ENCODE measurements at regions not wholly inside any gene's neighbourhood (a gene's known extent, or its start where the extent isn't known, plus 50 kb on each side); places are given as distances from the start of the nearest gene placed in this dataset.

- TF ChIP-seq ISL1 (CRISPR knock-in tag; IDR thresholded peaks at IDR 0.05) (no peak), ZNF565 (CRISPR knock-in tag; conservative IDR thresholded peaks at IDR 0.05; ENCODE audit: low read depth) (no peak), PPARA (CRISPR knock-in tag; IDR thresholded peaks at IDR 0.05; ENCODE audit: borderline replicate concordance) (no peak), POU6F1 (CRISPR knock-in tag; IDR thresholded peaks at IDR 0.05; ENCODE audit: borderline replicate concordance, low read depth) (no peak), ZC3H10 (CRISPR knock-in tag; IDR thresholded peaks at IDR 0.05) (no peak), GLIS3 (CRISPR knock-in tag; IDR thresholded peaks at IDR 0.05) (no peak)
- TF ChIP-seq, protein P1, sequence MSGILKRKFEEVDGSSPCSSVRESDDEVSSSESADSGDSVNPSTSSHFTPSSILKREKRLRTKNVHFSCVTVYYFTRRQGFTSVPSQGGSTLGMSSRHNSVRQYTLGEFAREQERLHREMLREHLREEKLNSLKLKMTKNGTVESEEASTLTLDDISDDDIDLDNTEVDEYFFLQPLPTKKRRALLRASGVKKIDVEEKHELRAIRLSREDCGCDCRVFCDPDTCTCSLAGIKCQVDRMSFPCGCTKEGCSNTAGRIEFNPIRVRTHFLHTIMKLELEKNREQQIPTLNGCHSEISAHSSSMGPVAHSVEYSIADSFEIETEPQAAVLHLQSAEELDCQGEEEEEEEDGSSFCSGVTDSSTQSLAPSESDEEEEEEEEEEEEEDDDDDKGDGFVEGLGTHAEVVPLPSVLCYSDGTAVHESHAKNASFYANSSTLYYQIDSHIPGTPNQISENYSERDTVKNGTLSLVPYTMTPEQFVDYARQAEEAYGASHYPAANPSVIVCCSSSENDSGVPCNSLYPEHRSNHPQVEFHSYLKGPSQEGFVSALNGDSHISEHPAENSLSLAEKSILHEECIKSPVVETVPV (CRISPR knock-in tag; IDR thresholded peaks at IDR 0.05), result no peak
- no peak for ATAC-seq
Observed at GRCh38 chr18:29436459-29436858, 1259.5 kb upstream of the CDH2 start.

- no peak; the same call in 2 of the 3 replicates for ATAC-seq
- TF ChIP-seq SNAI2 (CRISPR knock-in tag; IDR thresholded peaks at IDR 0.05) (no peak), BACH2 (CRISPR knock-in tag; IDR thresholded peaks at IDR 0.05; ENCODE audit: borderline replicate concordance) (no peak), TOX (CRISPR knock-in tag; IDR thresholded peaks at IDR 0.05; ENCODE audit: borderline replicate concordance) (no peak), ZNF70 (CRISPR knock-in tag; IDR thresholded peaks at IDR 0.05) (no peak), RARB (CRISPR knock-in tag; IDR thresholded peaks at IDR 0.05) (no peak), ISL1 (CRISPR knock-in tag; IDR thresholded peaks at IDR 0.05) (peak; percentile 69), OSR1 (CRISPR knock-in tag; IDR thresholded peaks at IDR 0.05) (no peak), ZC3H10 (CRISPR knock-in tag; IDR thresholded peaks at IDR 0.05) (no peak)
Observed at GRCh38 chr18:29434650-29435049, 1257.7 kb upstream of the CDH2 start.

- no peak for TF ChIP-seq PATZ1 (CRISPR knock-in tag; IDR thresholded peaks at IDR 0.05; ENCODE audit: borderline replicate concordance)
- TF ChIP-seq CREB5 (CRISPR knock-in tag; IDR thresholded peaks at IDR 0.05; ENCODE audit: low read depth), result no peak
- no peak for TF ChIP-seq CSDC2 (CRISPR knock-in tag; IDR thresholded peaks at IDR 0.05)
- TF ChIP-seq TOX (CRISPR knock-in tag; IDR thresholded peaks at IDR 0.05; ENCODE audit: borderline replicate concordance), result no peak
- TF ChIP-seq ZNF565 (CRISPR knock-in tag; conservative IDR thresholded peaks at IDR 0.05; ENCODE audit: low read depth), result no peak
- no peak for TF ChIP-seq ISL1 (CRISPR knock-in tag; IDR thresholded peaks at IDR 0.05)
- TF ChIP-seq ZFP3 (CRISPR knock-in tag; IDR thresholded peaks at IDR 0.05), result no peak
- TF ChIP-seq, protein P1 (CRISPR knock-in tag; IDR thresholded peaks at IDR 0.05), result no peak
- TF ChIP-seq PPARA (CRISPR knock-in tag; IDR thresholded peaks at IDR 0.05; ENCODE audit: borderline replicate concordance), result no peak
- no peak for TF ChIP-seq TCF4 (CRISPR knock-in tag; IDR thresholded peaks at IDR 0.05; ENCODE audit: borderline replicate concordance)
- no peak for TF ChIP-seq ZNF8 (CRISPR knock-in tag; IDR thresholded peaks at IDR 0.05)
- no peak for TF ChIP-seq BACH2 (CRISPR knock-in tag; IDR thresholded peaks at IDR 0.05; ENCODE audit: borderline replicate concordance)
- no peak for TF ChIP-seq POU6F1 (CRISPR knock-in tag; IDR thresholded peaks at IDR 0.05; ENCODE audit: borderline replicate concordance, low read depth)
- TF ChIP-seq ZNF70 (CRISPR knock-in tag; IDR thresholded peaks at IDR 0.05), result no peak
- no peak for TF ChIP-seq OSR1 (CRISPR knock-in tag; IDR thresholded peaks at IDR 0.05)
- TF ChIP-seq GLIS3 (CRISPR knock-in tag; IDR thresholded peaks at IDR 0.05), result no peak
- no peak for ATAC-seq
Observed at GRCh38 chr18:29430416-29430815, 1253.5 kb upstream of the CDH2 start.

Measured in SK-N-SH treated with all-trans-retinoic acid at 6 μM for 48 hours (cell line).